Lung (tissue), 11 donors: ENCODE measurements at regions not wholly inside any gene's neighbourhood (a gene's known extent, or its start where the extent isn't known, plus 50 kb on each side); places are given as distances from the start of the nearest gene placed in this dataset.
A peak's percentile ranks its signal among the peaks of the same experiment; 100 is the strongest.

Source experiments
- ATAC-seq: fragments of 200-7000 bp; cut with Tn5 transposase; one replicate; pipeline ENCODE4 v1.9.1; 2020; ENCODE audit warnings: moderate number of reproducible peaks; ENCODE audit not compliant: insufficient read depth, low FRiP score
- DNase-seq, 3 donors: peaks; one replicate each; pipeline ENCODE4 v3.0.0-alpha.2; 2013 to 2017
- H3K27ac ChIP-seq, 2 donors: one replicate each; pipeline ENCODE4 v1.5.1; 2013; ENCODE audit warnings: mild to moderate bottlenecking in 2 of 2, moderate library complexity in 2 of 2, control low read depth in 1 of 2, inconsistent platforms in 1 of 2, low read depth in 1 of 2, low read length in 1 of 2
- H3K27me3 ChIP-seq, 3 donors: one replicate each; pipeline ENCODE4 v1.5.1; 2013; ENCODE audit warnings: low read length in 2 of 3; ENCODE audit not compliant: control insufficient read depth in 3 of 3, insufficient read depth in 3 of 3
- H3K36me3 ChIP-seq, 4 donors: one replicate each; pipeline ENCODE4 v1.5.1; 2013; ENCODE audit warnings: low read length in 4 of 4, mild to moderate bottlenecking in 1 of 4, moderate library complexity in 1 of 4; ENCODE audit not compliant: control insufficient read depth in 4 of 4, insufficient read depth in 4 of 4
- H3K4me1 ChIP-seq, 5 donors: one replicate each; pipeline ENCODE4 v1.5.1; 2013; ENCODE audit warnings: low read length in 5 of 5, mild to moderate bottlenecking in 2 of 5, moderate library complexity in 1 of 5; ENCODE audit not compliant: control insufficient read depth in 5 of 5, insufficient read depth in 5 of 5
- H3K4me3 ChIP-seq: one replicate; pipeline ENCODE4 v1.5.1; 2013; ENCODE audit warnings: mild to moderate bottlenecking, control low read depth, moderate library complexity
- H3K9ac ChIP-seq, 2 donors: one replicate each; pipeline ENCODE4 v1.5.1; 2013; ENCODE audit warnings: low read length in 2 of 2, control low read depth in 1 of 2; ENCODE audit not compliant: insufficient read depth in 1 of 2
- H3K9me3 ChIP-seq, 4 donors: one replicate each; pipeline ENCODE4 v1.5.1; 2013; ENCODE audit warnings: low read length in 3 of 4, mild to moderate bottlenecking in 1 of 4, moderate library complexity in 1 of 4; ENCODE audit not compliant: control insufficient read depth in 4 of 4, insufficient read depth in 3 of 4
- WGBS, 2 donors: extraction: QIAGEN DNeasy Blood & Tissue Kit; methylation state at CpG; one replicate each; pipeline ENCODE4 v1.1.7; 2013; 5-methylcytosine and 5-hydroxymethylcytosine counted together
- TF ChIP-seq, protein P1 (sequence below): IDR thresholded peaks from 2 replicates; pipeline ENCODE4 v1.5.1; 2012; ENCODE audit warnings: mild to moderate bottlenecking; ENCODE audit errors: control extremely low read depth, extremely low read depth
- donor health status: control.
- donor health status: control.
- donor health status: Bipolar disorder and iron deficiency.
- donor health status: healthy.
- donor health status: DM: yes; HTN: yes; CAD: no.

DNA sequence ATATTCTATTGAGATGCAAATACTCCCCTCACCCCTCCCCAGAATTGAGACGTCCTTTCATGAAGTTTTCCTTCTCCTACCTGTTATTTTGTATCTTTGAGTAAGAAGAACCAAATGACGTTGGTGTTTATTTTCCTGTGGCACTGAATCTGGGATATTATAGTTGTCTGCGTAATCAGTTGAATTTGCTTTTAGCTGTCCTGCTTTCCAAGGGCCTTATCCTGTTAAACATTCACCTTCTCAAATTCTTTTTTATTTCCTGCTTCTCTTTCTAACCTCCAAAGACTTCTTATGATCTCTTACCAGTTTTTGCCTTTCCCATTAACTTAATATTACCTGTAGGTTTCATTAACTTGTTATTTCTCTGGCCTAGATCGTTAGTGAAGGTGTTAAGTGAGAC is 1254.9 kb upstream of the WWC1 start:
- no peak for ATAC-seq
- WGBS, 2 donors: 70 to 77% methylated on average over 4 of the region's 4 CpGs
- Histone ChIP-seq H3K9me3 (no peaks in the 10 kb centered on the region), H3K27me3 (no peaks in the 10 kb centered on the region), H3K9ac (no peak overlapping the region), H3K36me3 (no peaks in the 10 kb centered on the region), H3K27ac (no peak overlapping the region), H3K4me3 (no peak overlapping the region), H3K4me1 (peaks cover 0 to 5% (median 0%) of the 10 kb centered on the region in 5 donors)
- no peak for DNase-seq
- TF ChIP-seq, protein P1, sequence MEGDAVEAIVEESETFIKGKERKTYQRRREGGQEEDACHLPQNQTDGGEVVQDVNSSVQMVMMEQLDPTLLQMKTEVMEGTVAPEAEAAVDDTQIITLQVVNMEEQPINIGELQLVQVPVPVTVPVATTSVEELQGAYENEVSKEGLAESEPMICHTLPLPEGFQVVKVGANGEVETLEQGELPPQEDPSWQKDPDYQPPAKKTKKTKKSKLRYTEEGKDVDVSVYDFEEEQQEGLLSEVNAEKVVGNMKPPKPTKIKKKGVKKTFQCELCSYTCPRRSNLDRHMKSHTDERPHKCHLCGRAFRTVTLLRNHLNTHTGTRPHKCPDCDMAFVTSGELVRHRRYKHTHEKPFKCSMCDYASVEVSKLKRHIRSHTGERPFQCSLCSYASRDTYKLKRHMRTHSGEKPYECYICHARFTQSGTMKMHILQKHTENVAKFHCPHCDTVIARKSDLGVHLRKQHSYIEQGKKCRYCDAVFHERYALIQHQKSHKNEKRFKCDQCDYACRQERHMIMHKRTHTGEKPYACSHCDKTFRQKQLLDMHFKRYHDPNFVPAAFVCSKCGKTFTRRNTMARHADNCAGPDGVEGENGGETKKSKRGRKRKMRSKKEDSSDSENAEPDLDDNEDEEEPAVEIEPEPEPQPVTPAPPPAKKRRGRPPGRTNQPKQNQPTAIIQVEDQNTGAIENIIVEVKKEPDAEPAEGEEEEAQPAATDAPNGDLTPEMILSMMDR: no peak

DNA sequence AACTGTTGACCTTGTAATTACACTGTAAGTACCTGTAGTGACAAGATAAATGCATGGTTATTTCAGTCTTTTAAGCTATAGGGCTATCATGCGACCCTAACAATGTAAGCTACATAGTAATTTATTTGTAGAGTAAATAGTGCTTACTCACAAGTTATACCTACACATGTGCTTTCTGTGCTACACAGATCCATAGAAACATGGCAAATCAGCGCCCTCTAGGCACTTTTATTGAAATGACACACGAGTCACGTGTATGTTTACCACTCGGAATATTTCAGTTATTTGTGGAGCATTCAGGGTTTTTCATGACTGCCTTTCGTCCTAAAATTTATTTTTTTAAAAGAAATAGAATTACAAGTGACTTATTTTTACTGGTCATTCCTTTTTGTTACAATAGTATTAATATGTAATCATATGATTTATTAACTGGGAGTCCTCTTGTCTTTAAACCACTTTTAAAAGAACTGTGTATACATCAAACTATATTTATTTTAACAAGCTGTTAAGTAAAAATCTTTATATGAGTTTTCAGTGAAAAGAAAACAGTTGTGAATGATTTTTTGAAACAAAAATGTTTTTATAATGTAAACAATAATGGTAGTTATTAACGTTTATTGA is 1242.3 kb upstream of the WWC1 start:
- DNase-seq: peak; percentile 39 to 77 (median 73)
- Histone ChIP-seq H3K4me1 (peaks cover 0 to 17% (median 0%) of the 10 kb centered on the region in 5 donors), H3K36me3 (no peaks in the 10 kb centered on the region), H3K9me3 (no peaks in the 10 kb centered on the region), H3K27ac (no peak overlapping the region), H3K9ac (no peak overlapping the region), H3K27me3 (no peaks in the 10 kb centered on the region), H3K4me3 (no peak overlapping the region)
- TF ChIP-seq, protein P1: peak; percentile 8
- peak; percentile 47 for ATAC-seq
- WGBS, 2 donors: 17 to 18% methylated on average over 7 of the region's 7 CpGs

DNA sequence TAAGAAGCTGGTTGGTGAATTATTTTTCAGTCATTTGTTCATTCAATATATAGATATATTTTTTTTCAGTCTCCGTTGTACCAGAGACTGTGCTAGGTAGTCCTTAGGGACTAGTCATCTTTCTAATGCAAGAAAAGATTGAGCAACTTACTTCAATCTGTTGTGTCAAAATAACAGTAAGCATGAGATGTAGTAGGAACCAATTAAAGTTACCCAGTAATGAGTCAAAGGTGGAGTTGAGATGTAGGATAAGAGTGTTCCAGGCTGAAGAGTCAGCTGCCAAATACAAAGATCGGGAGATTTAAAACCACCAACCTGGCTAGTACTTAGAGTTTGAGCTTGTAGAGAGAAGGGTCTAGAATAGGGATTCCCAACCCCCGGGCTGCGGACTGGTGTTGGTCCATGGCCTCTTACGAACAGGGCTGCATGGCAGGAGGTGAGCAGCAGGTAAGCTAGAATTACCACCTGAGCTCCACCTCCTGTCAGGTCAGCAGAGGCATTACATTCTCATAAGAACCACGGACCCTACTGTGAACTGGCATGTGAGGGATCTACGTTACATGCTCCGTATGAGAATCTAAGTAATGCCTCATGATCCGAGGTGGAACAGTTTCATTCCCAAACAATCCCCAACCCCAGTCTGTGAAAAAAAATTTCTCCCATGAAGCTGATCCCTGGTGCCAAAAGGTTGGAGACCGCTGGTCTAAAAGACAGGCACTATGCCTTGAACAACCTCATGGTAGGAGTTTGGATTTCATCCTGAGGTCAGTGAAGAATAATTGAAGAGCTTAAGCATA is 1241.5 kb upstream of the WWC1 start:
- no peak overlapping the region for H3K9ac ChIP-seq
- TF ChIP-seq, protein P1: no peak
- no peaks in the 10 kb centered on the region for H3K9me3 ChIP-seq
- H3K4me3 ChIP-seq: no peak overlapping the region
- DNase-seq (no peak), ATAC-seq (no peak)
- H3K36me3 ChIP-seq: no peaks in the 10 kb centered on the region
- 86 to 88% methylated on average over 10 of the region's 10 CpGs for WGBS, 2 donors
- no peak overlapping the region for H3K27ac ChIP-seq
- peaks cover 0 to 17% (median 0%) of the 10 kb centered on the region in 5 donors for H3K4me1 ChIP-seq
- H3K27me3 ChIP-seq: no peaks in the 10 kb centered on the region
